ENCODE measurements at regions not wholly inside any gene's neighbourhood (a gene's known extent, or its start where the extent isn't known, plus 50 kb on each side); places are given as distances from the start of the nearest gene placed in this dataset.
"Not testable (repeated sequence)": the region's sequence is repeated elsewhere in the genome, so short reads cannot be mapped to it uniquely, and the experiment has no call there.

DNA sequence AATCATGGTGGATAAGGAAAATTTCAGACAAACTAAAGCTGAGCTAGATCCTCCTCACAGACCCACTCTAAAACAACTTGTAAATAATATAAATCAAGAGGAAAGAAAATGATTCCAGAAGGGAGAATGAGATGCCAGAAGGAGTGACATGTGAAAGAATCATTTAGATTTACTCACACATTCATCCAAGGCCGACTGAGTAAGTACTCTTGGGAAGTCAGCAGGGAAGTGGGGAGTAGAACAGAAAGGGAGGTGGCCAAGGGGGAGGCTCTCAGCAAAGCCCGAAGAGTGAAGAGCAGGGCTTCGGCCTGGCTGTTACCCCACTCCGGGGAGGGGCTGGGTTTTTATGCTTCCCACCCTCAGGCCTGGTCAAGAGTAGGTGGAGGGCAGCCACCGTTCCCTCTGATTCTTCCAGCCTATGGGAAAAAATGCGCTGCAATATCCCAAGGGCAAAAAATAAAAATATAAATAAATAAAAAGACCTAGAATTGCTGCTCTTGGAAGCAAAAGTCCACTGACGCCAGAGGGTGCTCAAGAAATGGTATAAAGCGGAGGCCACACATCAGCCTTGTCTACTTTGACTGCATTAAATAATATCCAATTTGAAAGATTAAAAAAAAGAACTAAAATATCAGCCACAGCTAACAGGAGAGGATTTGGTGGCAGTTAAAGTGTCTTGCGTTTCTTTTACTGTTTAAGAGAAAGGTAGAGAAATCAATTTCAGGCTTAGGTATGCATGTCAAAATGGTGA lies 110.2 kb upstream of the COL5A1 start:
- DNase-seq = no peak

- DNase-seq = no peak
These were observed 109.5 kb upstream of the COL5A1 start for GRCh38 chr9:134532084-134532483.

GRCh38 chr9:134532661-134533060 lies 108.9 kb upstream of the COL5A1 start:
- not testable (repeated sequence) for DNase-seq

DNA sequence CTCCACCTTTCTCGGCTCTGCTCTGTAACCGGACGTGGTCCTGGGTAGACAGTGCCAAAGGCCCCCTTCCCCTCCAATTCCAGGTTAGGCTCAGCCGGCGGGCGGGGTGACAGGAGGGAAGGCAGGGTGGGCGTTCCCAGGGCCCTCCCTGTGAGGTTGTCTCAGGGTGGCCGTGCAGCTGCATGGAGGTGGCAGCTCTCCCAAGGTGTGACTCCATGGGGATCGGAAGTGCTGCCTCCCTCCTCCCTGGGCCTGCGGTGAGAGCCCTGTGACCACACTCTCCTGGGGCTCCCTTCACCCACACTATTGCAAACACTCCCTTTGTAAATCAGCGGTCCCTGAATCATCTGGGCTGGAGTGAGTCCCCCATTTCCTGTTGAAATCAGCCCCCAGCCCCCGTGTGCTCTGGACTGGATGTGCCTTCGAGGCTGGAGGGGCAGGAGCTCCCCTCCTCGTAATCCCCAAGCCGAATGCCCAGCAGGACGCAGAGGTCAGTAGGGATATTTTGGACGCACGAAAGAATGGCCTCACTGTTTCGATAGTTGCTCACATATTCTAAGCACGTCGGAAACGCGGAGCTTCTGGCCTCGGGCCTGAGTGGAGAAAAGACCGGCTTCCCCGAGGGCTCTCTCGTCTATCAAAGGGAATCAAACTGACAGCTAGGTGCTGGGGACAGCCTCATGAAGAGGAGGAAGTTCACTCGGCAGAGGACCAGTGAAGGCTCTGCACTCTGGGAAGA lies 107.6 kb upstream of the COL5A1 start:
- no peak for DNase-seq

- DNase-seq = no peak
These were observed 106.9 kb upstream of the COL5A1 start for GRCh38 chr9:134534661-134535080.

GRCh38 chr9:134535171-134535570 lies 106.4 kb upstream of the COL5A1 start:
- no peak for DNase-seq

DNA sequence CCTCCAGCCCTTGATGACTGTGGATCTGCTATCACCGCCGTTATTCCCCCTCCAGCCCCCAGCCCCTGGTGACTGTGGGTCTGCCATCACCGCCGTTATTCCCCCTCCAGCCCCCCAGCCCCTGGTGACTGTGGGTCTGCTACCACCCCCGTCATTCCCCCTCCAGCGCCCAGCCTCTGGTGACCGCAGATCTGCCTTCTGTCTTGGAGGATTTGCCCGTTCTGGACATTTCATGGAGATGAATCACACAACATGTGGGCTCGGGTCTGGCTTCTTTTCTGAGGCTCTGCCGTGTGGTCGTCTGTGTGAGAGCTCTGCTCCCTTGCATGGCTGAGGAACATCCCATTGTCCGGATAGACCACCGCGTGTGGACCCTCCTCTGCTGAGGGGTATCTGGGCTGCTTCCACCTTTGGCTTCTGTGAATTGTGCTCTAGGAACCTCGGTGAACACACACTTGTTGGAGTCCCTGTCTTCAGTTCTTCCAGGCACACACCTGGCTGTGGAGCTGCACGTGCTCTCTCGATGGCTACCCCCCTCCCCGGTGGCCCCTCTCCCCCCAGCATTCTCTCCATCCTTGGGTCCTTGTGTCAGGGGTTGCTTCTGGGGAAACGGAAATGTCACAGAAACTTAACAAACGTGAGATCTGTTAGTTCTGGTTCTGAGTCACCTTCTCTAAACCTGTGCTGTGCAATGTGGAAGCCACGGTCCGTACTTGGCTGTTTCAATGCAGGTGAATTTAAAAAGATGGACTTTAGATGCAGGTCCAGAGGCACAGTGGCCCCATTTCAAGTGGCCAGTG lies 105.3 kb upstream of the COL5A1 start:
- no peak for DNase-seq

DNA sequence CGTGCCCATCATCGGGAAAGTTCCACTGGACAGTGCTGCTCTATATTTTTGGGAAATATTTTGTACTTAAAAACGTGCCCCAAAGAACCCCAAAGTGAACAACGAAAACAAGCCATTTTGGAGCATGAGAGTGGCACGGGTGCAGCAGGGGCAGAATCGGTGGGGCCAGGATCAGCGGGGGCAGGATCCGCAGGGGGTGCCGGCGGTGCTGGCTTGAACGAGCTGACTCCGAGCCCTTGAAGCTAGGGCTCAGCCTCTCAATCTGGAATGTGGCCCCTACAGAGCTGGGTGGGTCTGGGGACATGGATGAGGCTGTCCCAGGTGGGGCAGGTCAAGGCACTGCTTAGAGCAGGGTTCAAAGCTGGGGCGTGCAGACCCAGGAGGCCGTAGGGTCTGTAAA lies 104.7 kb upstream of the COL5A1 start:
- no peak for DNase-seq

- no peak for DNase-seq
These were observed 103.5 kb upstream of the COL5A1 start for GRCh38 chr9:134537951-134538641.

- DNase-seq = no peak
These were observed 102.6 kb upstream of the COL5A1 start for GRCh38 chr9:134538856-134539566.

DNA sequence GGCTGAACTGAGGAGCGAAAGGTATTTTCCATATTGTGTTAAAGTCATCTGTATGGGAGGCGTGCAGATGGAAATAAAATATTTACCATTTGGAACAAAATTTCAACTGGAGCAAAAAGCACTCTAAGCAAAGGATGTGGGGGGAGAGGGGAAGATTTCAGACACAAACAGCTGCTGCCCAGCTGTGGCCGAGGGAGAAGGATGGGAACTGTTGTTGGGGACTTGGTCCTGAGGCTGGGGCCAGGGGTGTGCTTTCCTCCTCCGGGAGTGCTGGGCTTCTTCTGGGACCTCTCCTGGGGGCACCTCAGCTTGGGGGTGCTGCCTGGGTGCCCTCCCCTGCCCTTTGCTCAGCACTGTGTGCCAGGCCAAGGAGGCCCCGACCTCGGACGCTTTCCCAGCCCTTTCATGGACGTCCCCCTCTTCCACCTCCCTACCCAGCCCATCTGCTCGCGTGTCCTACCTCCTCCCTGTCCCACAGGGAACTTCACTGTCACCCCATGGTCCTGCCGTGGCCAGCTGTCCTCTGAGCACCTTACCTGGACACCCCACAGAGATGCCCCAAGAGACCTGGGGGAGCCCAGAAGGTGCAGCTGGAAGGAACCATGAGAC lies 101.9 kb upstream of the COL5A1 start:
- DNase-seq = no peak

DNA sequence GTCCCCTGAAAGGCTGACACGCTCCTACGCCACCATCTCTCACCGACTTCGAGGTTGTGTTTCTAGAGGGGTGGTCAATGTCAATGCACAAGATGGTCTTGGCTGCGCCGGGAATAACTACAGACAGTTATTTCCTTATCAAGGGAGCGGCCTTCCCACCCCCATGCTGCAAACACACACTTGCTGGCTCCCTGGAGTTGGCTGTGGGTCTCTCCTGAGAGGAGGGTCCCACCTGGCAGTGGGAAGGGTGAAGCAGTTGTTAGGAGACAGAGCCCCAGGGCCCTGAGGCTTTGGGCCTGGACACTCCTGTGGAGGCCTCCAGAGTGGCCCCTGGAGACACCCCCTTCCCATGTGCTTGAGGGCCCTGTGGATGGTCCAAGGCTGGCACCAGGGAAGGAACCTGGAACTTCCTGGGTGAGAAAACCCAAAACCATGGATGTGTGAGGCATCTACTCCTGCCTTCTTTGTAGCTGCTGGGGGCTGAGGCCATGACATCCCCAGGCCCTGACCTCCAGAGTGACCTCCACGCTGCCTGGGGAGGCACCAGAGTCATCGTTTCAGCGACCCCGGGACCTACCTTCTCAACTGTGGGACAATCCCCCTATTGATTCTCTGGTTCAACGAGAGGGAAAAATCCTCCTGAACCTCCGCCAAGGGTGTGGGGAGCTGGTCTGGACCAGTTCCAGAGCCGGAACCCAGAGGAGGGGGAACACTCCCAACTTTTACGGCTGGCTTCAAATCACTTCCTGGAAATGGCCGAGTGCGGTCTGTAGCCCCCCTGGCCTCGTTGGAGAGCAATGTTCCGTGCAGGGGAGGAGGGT lies 101.1 kb upstream of the COL5A1 start:
- no peak for DNase-seq

DNA sequence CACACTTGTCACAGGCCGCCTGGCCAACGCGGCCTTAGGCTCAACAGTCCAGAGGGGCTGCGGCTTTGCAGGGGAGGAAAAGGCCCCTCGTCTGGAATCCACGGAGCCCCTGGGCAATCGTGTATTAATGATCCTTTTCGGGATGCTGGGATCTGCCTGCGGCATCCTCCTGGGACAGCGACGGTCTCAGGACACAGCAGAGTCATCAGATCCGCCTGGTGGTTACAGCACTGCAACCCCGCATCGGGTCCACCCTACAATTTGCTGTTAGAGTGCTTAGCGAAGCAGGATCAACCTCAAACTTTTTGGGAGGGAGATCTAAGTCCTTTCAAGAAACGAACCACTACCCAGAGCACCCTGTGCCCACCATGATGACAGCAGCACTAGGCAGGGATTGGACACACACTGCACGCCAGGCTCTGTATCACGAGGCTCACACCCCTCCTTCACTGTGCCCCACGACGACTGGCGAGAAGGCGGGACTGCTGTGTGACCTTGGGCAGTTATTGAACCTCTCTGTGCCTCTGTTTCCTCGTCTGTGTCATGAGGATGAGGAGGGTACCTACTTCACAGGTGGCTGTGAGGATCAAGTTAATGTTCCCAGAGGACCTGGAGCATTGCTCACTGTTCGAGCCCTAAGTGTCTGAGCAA lies 100.4 kb upstream of the COL5A1 start:
- no peak for DNase-seq

- no peak for DNase-seq
These were observed 97.0 kb upstream of the COL5A1 start for GRCh38 chr9:134544388-134545214.

DNA sequence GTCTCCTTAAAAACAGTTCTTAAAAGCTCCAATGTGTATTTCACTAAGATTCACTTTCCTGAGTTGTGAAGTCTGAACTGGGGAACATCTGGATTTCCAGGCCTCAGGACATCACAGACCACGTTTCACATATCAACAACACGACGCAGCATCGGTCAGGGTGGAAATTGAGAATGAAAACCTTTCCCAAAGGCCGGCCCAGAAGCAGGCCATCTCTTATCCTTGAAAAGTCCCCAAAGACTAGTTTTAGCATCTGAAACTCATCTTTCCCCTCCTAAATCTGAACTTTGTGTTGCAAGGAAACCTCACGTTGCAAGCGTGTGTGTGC lies 96.4 kb upstream of the COL5A1 start:
- DNase-seq = no peak

DNA sequence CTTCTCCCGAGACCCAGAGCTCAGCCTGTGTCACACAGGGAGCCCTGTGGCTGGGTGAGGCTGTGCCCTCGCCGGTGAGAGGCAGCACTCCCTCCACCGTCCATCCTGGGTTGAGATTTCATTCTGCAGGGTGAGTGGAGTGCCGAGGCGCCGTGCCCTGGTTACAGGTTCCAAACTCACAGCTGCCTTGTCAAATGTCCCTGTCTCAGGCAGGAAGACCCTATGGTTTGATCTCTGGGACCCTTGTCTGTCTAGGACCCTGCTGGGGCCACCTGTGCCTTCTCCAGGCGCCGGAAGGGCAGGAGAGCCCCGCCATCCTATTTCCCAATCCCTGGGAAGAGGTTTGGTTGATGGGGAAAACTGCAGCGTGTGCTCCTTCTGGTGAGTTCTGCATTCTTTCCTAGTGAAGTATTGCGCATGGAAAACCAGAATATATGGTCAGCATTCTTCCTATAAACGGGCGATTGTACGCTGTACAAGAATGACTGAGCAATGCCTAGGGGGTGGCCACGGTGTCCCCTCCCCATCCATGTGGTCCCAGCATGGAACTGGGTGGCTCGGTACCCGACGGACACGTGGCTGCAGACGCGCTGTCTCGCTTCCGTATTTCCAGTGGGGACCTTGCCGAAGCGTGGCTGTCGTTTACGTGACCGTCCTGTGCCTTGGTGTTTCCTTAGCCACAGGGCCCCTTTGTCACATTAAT lies 95.9 kb upstream of the COL5A1 start:
- no peak for DNase-seq

DNA sequence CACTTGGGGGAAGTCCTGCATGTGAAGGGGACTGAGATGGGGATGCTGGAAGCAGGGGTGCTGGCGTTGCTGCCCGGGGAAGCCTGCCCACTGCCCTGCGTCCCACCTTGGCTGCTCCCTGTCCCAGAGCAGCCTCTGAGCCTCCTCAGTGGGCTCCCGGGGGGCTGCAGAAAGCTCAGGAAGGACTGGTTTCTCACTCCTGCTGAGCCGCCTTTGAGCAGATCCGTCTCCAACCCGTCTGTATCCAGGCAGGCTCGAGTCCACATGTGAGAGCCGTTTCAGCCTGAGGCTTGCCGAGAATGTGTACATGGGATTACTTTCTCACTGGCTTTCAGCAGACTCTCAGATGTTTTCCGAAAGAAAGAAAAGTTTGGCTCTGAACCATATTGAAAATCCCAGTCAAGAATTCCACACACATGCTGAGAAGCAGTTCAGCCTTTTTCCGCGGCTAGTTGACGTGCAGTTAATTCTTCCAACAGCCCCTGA lies 95.3 kb upstream of the COL5A1 start:
- DNase-seq = no peak

- DNase-seq = no peak
These were observed 94.9 kb upstream of the COL5A1 start for GRCh38 chr9:134546746-134547145.
